HepG2 (cell line): ENCODE measurements at regions not wholly inside any gene's neighbourhood (a gene's known extent, or its start where the extent isn't known, plus 50 kb on each side); places are given as distances from the start of the nearest gene placed in this dataset.

Source experiments
- GABPB1 ChIP-seq: IDR thresholded peaks from 2 replicates; pipeline ENCODE4 v1.6.1; 2016; ENCODE audit warnings: mild to moderate bottlenecking, missing genetic modification reagents, moderate library complexity, missing compliant biosample characterization
- GTF2F1 ChIP-seq: fragments of 150-350 bp; IDR thresholded peaks from 2 replicates; pipeline ENCODE4 v1.6.1; 2014; ENCODE audit warnings: low read length
- MAFK ChIP-seq, 2 experiments: IDR thresholded peaks in 1 of 2; conservative IDR thresholded peaks in 1 of 2; 2 replicates each; pipeline ENCODE4 v1.6.1; 2011; ENCODE audit warnings: improper control_type of control experiment in 2 of 2, low read length in 2 of 2
- POLR2A ChIP-seq, 2 experiments: IDR thresholded peaks; 2 replicates each; pipeline ENCODE4 v1.6.1; 2011; ENCODE audit warnings: low read depth in 2 of 2, low read length in 2 of 2, mild to moderate bottlenecking in 1 of 2, moderate library complexity in 1 of 2; ENCODE audit not compliant: insufficient read depth in 1 of 2
- RNF2 ChIP-seq: fragments of 450-650 bp; conservative IDR thresholded peaks from 2 replicates; pipeline ENCODE4 v1.6.1; 2016; ENCODE audit warnings: low read depth
- SETDB1 ChIP-seq: sonication (generic); formaldehyde crosslinking; IDR thresholded peaks from 2 replicates; pipeline ENCODE4 v1.5.1; 2020; ENCODE audit warnings: missing genetic modification reagents, mild to moderate bottlenecking, borderline replicate concordance
- SP2 ChIP-seq: sonication (generic); formaldehyde crosslinking; IDR thresholded peaks from 2 replicates; pipeline ENCODE4 v1.5.1; 2020; ENCODE audit warnings: mild to moderate bottlenecking, missing genetic modification reagents
- ZFP36 ChIP-seq: fragments of 150-350 bp; IDR thresholded peaks from 2 replicates; pipeline ENCODE4 v1.6.1; 2018; ENCODE audit warnings: borderline replicate concordance, low read length, low read depth; ENCODE audit not compliant: partially characterized antibody
- ZFX ChIP-seq: sonication (generic); formaldehyde crosslinking; IDR thresholded peaks from 2 replicates; pipeline ENCODE4 v1.4.0; 2020; ENCODE audit warnings: mild to moderate bottlenecking, low read depth, missing genetic modification reagents, moderate library complexity
- ZKSCAN8 ChIP-seq: IDR thresholded peaks from 2 replicates; pipeline ENCODE4 v1.6.1; 2016; ENCODE audit warnings: borderline replicate concordance, missing genetic modification reagents, missing compliant biosample characterization
- ZNF280B ChIP-seq: sonication (generic); formaldehyde crosslinking; IDR thresholded peaks from 2 replicates; pipeline ENCODE4 v1.5.0; 2020; ENCODE audit warnings: missing genetic modification reagents, mild to moderate bottlenecking, borderline replicate concordance
- ZNF713 ChIP-seq: sonication (generic); formaldehyde crosslinking; IDR thresholded peaks from 2 replicates; pipeline ENCODE4 v1.4.0; 2020; ENCODE audit warnings: mild to moderate bottlenecking, missing genetic modification reagents
- TF ChIP-seq, protein P1 (sequence below): sonication (generic); formaldehyde crosslinking; IDR thresholded peaks from 2 replicates; pipeline ENCODE4 v1.4.0; 2020; ENCODE audit warnings: missing genetic modification reagents
- TF ChIP-seq, protein P2 (sequence below): sonication (generic); formaldehyde crosslinking; IDR thresholded peaks from 2 replicates; pipeline ENCODE4 v1.5.0; 2020; ENCODE audit warnings: mild to moderate bottlenecking, missing genetic modification reagents, moderate library complexity

GRCh38 chr6:133130863-133131262, 110.3 kb upstream of the EYA4 start:
- no peak for TF ChIP-seq RNF2
- TF ChIP-seq, protein P1, sequence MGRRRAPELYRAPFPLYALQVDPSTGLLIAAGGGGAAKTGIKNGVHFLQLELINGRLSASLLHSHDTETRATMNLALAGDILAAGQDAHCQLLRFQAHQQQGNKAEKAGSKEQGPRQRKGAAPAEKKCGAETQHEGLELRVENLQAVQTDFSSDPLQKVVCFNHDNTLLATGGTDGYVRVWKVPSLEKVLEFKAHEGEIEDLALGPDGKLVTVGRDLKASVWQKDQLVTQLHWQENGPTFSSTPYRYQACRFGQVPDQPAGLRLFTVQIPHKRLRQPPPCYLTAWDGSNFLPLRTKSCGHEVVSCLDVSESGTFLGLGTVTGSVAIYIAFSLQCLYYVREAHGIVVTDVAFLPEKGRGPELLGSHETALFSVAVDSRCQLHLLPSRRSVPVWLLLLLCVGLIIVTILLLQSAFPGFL = no peak
- no peak for TF ChIP-seq ZFP36
- TF ChIP-seq MAFK (conservative IDR thresholded peaks at IDR 0.05 in 1 of 2, IDR thresholded peaks at IDR 0.05 in 1 of 2; ENCODE audit: low read length in 2 of 2) = no peak
- no peak for TF ChIP-seq ZNF280B (CRISPR knock-in tag)
- TF ChIP-seq ZNF713 (CRISPR knock-in tag) = no peak
- TF ChIP-seq ZKSCAN8 (CRISPR knock-in tag) = no peak
- TF ChIP-seq, protein P2, sequence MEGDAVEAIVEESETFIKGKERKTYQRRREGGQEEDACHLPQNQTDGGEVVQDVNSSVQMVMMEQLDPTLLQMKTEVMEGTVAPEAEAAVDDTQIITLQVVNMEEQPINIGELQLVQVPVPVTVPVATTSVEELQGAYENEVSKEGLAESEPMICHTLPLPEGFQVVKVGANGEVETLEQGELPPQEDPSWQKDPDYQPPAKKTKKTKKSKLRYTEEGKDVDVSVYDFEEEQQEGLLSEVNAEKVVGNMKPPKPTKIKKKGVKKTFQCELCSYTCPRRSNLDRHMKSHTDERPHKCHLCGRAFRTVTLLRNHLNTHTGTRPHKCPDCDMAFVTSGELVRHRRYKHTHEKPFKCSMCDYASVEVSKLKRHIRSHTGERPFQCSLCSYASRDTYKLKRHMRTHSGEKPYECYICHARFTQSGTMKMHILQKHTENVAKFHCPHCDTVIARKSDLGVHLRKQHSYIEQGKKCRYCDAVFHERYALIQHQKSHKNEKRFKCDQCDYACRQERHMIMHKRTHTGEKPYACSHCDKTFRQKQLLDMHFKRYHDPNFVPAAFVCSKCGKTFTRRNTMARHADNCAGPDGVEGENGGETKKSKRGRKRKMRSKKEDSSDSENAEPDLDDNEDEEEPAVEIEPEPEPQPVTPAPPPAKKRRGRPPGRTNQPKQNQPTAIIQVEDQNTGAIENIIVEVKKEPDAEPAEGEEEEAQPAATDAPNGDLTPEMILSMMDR = no peak
- no peak for TF ChIP-seq GABPB1 (CRISPR knock-in tag)
- TF ChIP-seq SETDB1 (CRISPR knock-in tag) = no peak
- TF ChIP-seq ZFX (CRISPR knock-in tag) = no peak
- no peak for TF ChIP-seq POLR2A (IDR thresholded peaks at IDR 0.05; ENCODE audit: insufficient read depth in 1 of 2, low read depth in 2 of 2, low read length in 2 of 2)
- TF ChIP-seq SP2 (CRISPR knock-in tag) = no peak
- no peak for TF ChIP-seq GTF2F1
